ENCODE measurements at regions not wholly inside any gene's neighbourhood (a gene's known extent, or its start where the extent isn't known, plus 50 kb on each side); places are given as distances from the start of the nearest gene placed in this dataset.

GRCh38 chr22:22773427-22773826 is 114.2 kb upstream of the IGLL5 start:
- H3K4me3 ChIP-seq (replicated peaks in 1 of 3; ENCODE audit: insufficient read depth in 1 of 3, low read depth in 2 of 3, low read length in 3 of 3): no peak overlapping the region
- DNase-seq (ENCODE audit: low spot score): no peak
- intact Hi-C loops (cut with micrococcal nuclease; ENCODE audit: unreplicated experiment) (no loop called here), in situ Hi-C loops (cut with HindIII; ENCODE audit: extremely low pct_ligation_motif_present, low pct_unique_long_range_greater_than_20kb) (no loop called here)
- BruUV-seq (replicated peaks): no TSS peak
- no peaks in the 10 kb centered on the region for H3K9me3 ChIP-seq (ENCODE audit: low read length)
- POLR2A ChIA-PET: no interaction called here
- no peak overlapping the region for H3K9ac ChIP-seq (ENCODE audit: insufficient read depth, low read depth, low read length)
- H3K36me3 ChIP-seq (replicated peaks in 1 of 2; ENCODE audit: control insufficient read depth in 1 of 2, insufficient read depth in 2 of 2, low read length in 2 of 2): no peaks in the 10 kb centered on the region
- no peak overlapping the region for H3K4me2 ChIP-seq (ENCODE audit: low read depth, low read length)
- no peaks in the 10 kb centered on the region for H3K4me1 ChIP-seq (ENCODE audit: insufficient read depth, low read length)
- H3K27ac ChIP-seq (ENCODE audit: extremely low read length, insufficient read depth, low read length): no peak overlapping the region
- WGBS (ENCODE audit: low lambda C conversion rate): 0% methylated on average over 5 of the region's 5 CpGs
- CTCF ChIA-PET (ENCODE audit: low intra/inter-chr PET ratio, low total read pairs): no interaction called here
- no peak for ATAC-seq
- no peaks in the 10 kb centered on the region for H3K79me2 ChIP-seq (ENCODE audit: insufficient read depth, low read length)
- FAIRE-seq: no peak
- TF ChIP-seq NFE2L1 (CRISPR knock-in tag; IDR thresholded peaks at IDR 0.05; ENCODE audit: borderline replicate concordance) (no peak), ZNF318 (CRISPR knock-in tag; IDR thresholded peaks at IDR 0.05) (no peak), ZNF83 (CRISPR knock-in tag; IDR thresholded peaks at IDR 0.05; ENCODE audit: borderline replicate concordance) (no peak)
- H3K27me3 ChIP-seq (ENCODE audit: control insufficient read depth in 1 of 2, insufficient read depth in 2 of 2, low read length in 2 of 2): peaks cover 4 to 5% of the 10 kb centered on the region in 2 experiments; a peak in 2 of 5 replicates
- H2AFZ ChIP-seq (ENCODE audit: low read length): no peak overlapping the region
- H4K20me1 ChIP-seq (ENCODE audit: insufficient read depth, low read length): no peaks in the 10 kb centered on the region

All from HepG2 (cell line).